GM12891 (cell line): ENCODE measurements at regions not wholly inside any gene's neighbourhood (a gene's known extent, or its start where the extent isn't known, plus 50 kb on each side); places are given as distances from the start of the nearest gene placed in this dataset.
A peak's percentile ranks its signal among the peaks of the same experiment; 100 is the strongest.

Experiments used
- DNase-seq: peaks from one replicate; pipeline ENCODE4 v3.0.0; 2011; ENCODE audit warnings: low spot score; ENCODE audit not compliant: insufficient read length
- FAIRE-seq: peaks from 2 replicates; lab custom pipeline; 2011; peaks lifted over from hg19 to GRCh38; lab: Jason Lieb, UNC
- PAX5 ChIP-seq: IDR thresholded peaks from 2 replicates; pipeline ENCODE4 v1.6.1; 2011; ENCODE audit warnings: low read length, moderate library complexity, mild to moderate bottlenecking; ENCODE audit not compliant: insufficient read depth, severe bottlenecking
- POLR2A ChIP-seq: IDR thresholded peaks from 2 replicates; pipeline ENCODE4 v1.6.1; 2011; ENCODE audit warnings: low read depth, low read length, control low read depth
- POLR2AphosphoS5 ChIP-seq: IDR thresholded peaks from 2 replicates; pipeline ENCODE4 v1.6.1; 2011; ENCODE audit warnings: low read depth, low read length, control low read depth
- POU2F2 ChIP-seq: IDR thresholded peaks from 2 replicates; pipeline ENCODE4 v1.6.1; 2011; ENCODE audit warnings: low read depth, mild to moderate bottlenecking, control low read depth, low read length, moderate library complexity
- SPI1 ChIP-seq: IDR thresholded peaks from 2 replicates; pipeline ENCODE4 v1.6.1; 2011; ENCODE audit warnings: low read depth, low read length, control low read depth
- TAF1 ChIP-seq: IDR thresholded peaks from 2 replicates; pipeline ENCODE4 v1.6.1; 2011; ENCODE audit warnings: low read depth, low read length, control low read depth

- DNase-seq, result no peak
- no peak for TF ChIP-seq TAF1
- TF ChIP-seq PAX5, result no peak
- no peak for TF ChIP-seq POLR2AphosphoS5
- no peak for TF ChIP-seq POU2F2
- no peak for FAIRE-seq
Measured at GRCh38 chr2:145674705-145675104, 1154.8 kb upstream of the ZEB2 start.

GRCh38 chr2:145669301-145669700 is 1149.4 kb upstream of the ZEB2 start:
- TF ChIP-seq POLR2AphosphoS5, result no peak
- no peak for TF ChIP-seq POLR2A
- TF ChIP-seq PAX5, result no peak
- no peak for TF ChIP-seq POU2F2
- no peak for TF ChIP-seq TAF1
- no peak for TF ChIP-seq SPI1
- DNase-seq (no peak), FAIRE-seq (no peak)

- TF ChIP-seq POU2F2, result no peak
- no peak for TF ChIP-seq POLR2A
- no peak for TF ChIP-seq TAF1
- no peak for TF ChIP-seq POLR2AphosphoS5
- TF ChIP-seq SPI1, result no peak
- TF ChIP-seq PAX5, result no peak
- DNase-seq (no peak), FAIRE-seq (no peak)
Measured at GRCh38 chr2:145666552-145666951, 1146.6 kb upstream of the ZEB2 start.

- no peak for DNase-seq
- TF ChIP-seq SPI1 (peak; percentile 51), POLR2AphosphoS5 (no peak), TAF1 (no peak)
- no peak for FAIRE-seq
Measured at GRCh38 chr2:145657265-145657664, 1137.3 kb upstream of the ZEB2 start.

- FAIRE-seq (no peak), DNase-seq (no peak)
- TF ChIP-seq POLR2A (no peak), POLR2AphosphoS5 (no peak), POU2F2 (no peak), SPI1 (no peak), PAX5 (no peak), TAF1 (no peak)
Measured at GRCh38 chr2:145655165-145655765, 1135.3 kb upstream of the ZEB2 start.

GRCh38 chr2:145654746-145655145 is 1134.8 kb upstream of the ZEB2 start:
- FAIRE-seq (no peak), DNase-seq (no peak)
- no peak for TF ChIP-seq SPI1
- no peak for TF ChIP-seq POLR2AphosphoS5
- TF ChIP-seq POU2F2, result no peak

- TF ChIP-seq PAX5 (no peak), POLR2AphosphoS5 (no peak), POLR2A (no peak), TAF1 (no peak), SPI1 (no peak), POU2F2 (no peak)
- DNase-seq, result no peak
- FAIRE-seq, result no peak
Measured at GRCh38 chr2:145654156-145654555, 1134.2 kb upstream of the ZEB2 start.

GRCh38 chr2:145653553-145653952 is 1133.6 kb upstream of the ZEB2 start:
- TF ChIP-seq POLR2A, result no peak
- TF ChIP-seq PAX5, result no peak
- no peak for TF ChIP-seq POLR2AphosphoS5
- TF ChIP-seq TAF1, result no peak
- TF ChIP-seq POU2F2, result no peak
- FAIRE-seq, result no peak
- DNase-seq, result no peak

- FAIRE-seq (no peak), DNase-seq (no peak)
- TF ChIP-seq TAF1 (no peak), POLR2A (no peak)
Measured at GRCh38 chr2:145652571-145653545, 1132.9 kb upstream of the ZEB2 start.

- TF ChIP-seq TAF1 (no peak), SPI1 (no peak), POU2F2 (no peak), POLR2A (no peak), PAX5 (no peak)
- FAIRE-seq, result no peak
- no peak for DNase-seq
Measured at GRCh38 chr2:145652036-145652435, 1132.1 kb upstream of the ZEB2 start.

GRCh38 chr2:145650226-145650625 is 1130.3 kb upstream of the ZEB2 start:
- FAIRE-seq, result no peak

More at GRCh38 chr2:145650226-145650625, 1130.3 kb upstream of the ZEB2 start:
- DNase-seq, result no peak
- TF ChIP-seq POLR2A, result no peak
- no peak for TF ChIP-seq POU2F2
- no peak for TF ChIP-seq PAX5
- TF ChIP-seq SPI1, result no peak
- no peak for TF ChIP-seq TAF1
- no peak for TF ChIP-seq POLR2AphosphoS5
